HepG2 (cell line): ENCODE measurements at regions not wholly inside any gene's neighbourhood (a gene's known extent, or its start where the extent isn't known, plus 50 kb on each side); places are given as distances from the start of the nearest gene placed in this dataset.
"Not testable (repeated sequence)": the region's sequence is repeated elsewhere in the genome, so short reads cannot be mapped to it uniquely, and the experiment has no call there.

Experiments
- ATAC-seq: fragments of 200-7000 bp; cut with Tn5 transposase; 3 replicates; pipeline ENCODE4 v1.9.1; 2020; ENCODE audit warnings: mild to moderate bottlenecking, moderate library complexity
- BruUV-seq: library from RNA; stranded (reverse); fragments of 400-500 nt; replicated peaks from 2 replicates; lab custom pipeline; 2021; lab: Mats Ljungman, UMichigan
- CTCF ChIA-PET: fragments of 300-600 bp; formaldehyde crosslinking; extraction: SDS; loops from one replicate; lab custom pipeline; 2021; ENCODE audit warnings: low total read pairs, inconsistent platforms, low intra/inter-chr PET ratio; lab: Yijun Ruan, JAX
- POLR2A ChIA-PET: fragments of 350-600 bp; sonication (Branson Sonifier 250); formaldehyde crosslinking; loops from one replicate; lab custom pipeline; 2020; ENCODE audit warnings: antibody characterized with exemption, inconsistent platforms; lab: Yijun Ruan, JAX
- DNase-seq: peaks from one replicate; pipeline ENCODE4 v3.0.0-alpha.2; 2015; ENCODE audit warnings: low spot score
- FAIRE-seq: peaks from 3 replicates; lab custom pipeline; 2011; peaks lifted over from hg19 to GRCh38; lab: Jason Lieb, UNC
- H2AFZ ChIP-seq: one replicate; pipeline ENCODE4 v1.6.1; 2011; ENCODE audit warnings: low read length, inconsistent platforms
- H3K27ac ChIP-seq: fragments of 300-600 bp; 3 replicates; pipeline ENCODE4 v1.8.0; 2011; ENCODE audit warnings: mixed run types, mild to moderate bottlenecking, mixed read lengths, low read length, inconsistent platforms; ENCODE audit not compliant: insufficient read depth; ENCODE audit errors: extremely low read length
- H3K27me3 ChIP-seq, 2 experiments: fragments of 200-600 bp in 1 of 2; 2 replicates in 1 of 2; 3 replicates in 1 of 2; pipeline versions ENCODE4 v1.6.0 to v1.8.0; 2011; ENCODE audit warnings: low read length in 2 of 2, mild to moderate bottlenecking in 2 of 2, moderate library complexity in 2 of 2, inconsistent platforms in 1 of 2; ENCODE audit not compliant: insufficient read depth in 2 of 2, control insufficient read depth in 1 of 2
- H3K36me3 ChIP-seq, 2 experiments: fragments of 200-600 bp in 1 of 2; replicated peaks in 1 of 2; 2 replicates in 1 of 2; 3 replicates in 1 of 2; pipeline versions ENCODE4 v1.5.1 to v1.8.0; 2011; ENCODE audit warnings: low read length in 2 of 2, inconsistent platforms in 1 of 2; ENCODE audit not compliant: insufficient read depth in 2 of 2, control insufficient read depth in 1 of 2
- H3K4me1 ChIP-seq: 2 replicates; pipeline ENCODE4 v1.5.1; 2012; ENCODE audit warnings: low read length, inconsistent platforms; ENCODE audit not compliant: insufficient read depth
- H3K4me2 ChIP-seq: 2 replicates; pipeline ENCODE4 v1.6.0; 2011; ENCODE audit warnings: low read depth, low read length, inconsistent platforms
- H3K4me3 ChIP-seq, 3 experiments: fragments of 200-600 bp in 1 of 3; sonication (generic), shearing (Covaris generic) in 1 of 3; replicated peaks in 1 of 3; 2 replicates each; pipeline ENCODE4 v1.5.1; 2011 to 2016; ENCODE audit warnings: low read length in 3 of 3, inconsistent platforms in 2 of 3, low read depth in 2 of 3, mild to moderate bottlenecking in 2 of 3, control low read depth in 1 of 3, mixed read lengths in 1 of 3; ENCODE audit not compliant: insufficient read depth in 1 of 3
- H3K79me2 ChIP-seq: one replicate; pipeline ENCODE4 v1.6.1; 2011; ENCODE audit warnings: low read length, inconsistent platforms; ENCODE audit not compliant: insufficient read depth
- H3K9ac ChIP-seq: 2 replicates; pipeline ENCODE4 v1.6.0; 2011; ENCODE audit warnings: mild to moderate bottlenecking, low read depth, low read length, inconsistent platforms; ENCODE audit not compliant: insufficient read depth
- H3K9me3 ChIP-seq: 2 replicates; pipeline ENCODE4 v1.5.1; 2012; ENCODE audit warnings: mild to moderate bottlenecking, low read length
- H4K20me1 ChIP-seq: 2 replicates; pipeline ENCODE4 v1.6.0; 2011; ENCODE audit warnings: inconsistent platforms, mild to moderate bottlenecking, low read length, moderate library complexity; ENCODE audit not compliant: insufficient read depth
- WGBS: methylation state at CpG from one replicate; pipeline ENCODE4 v1.1.6; 2017; ENCODE audit warnings: low lambda C conversion rate; 5-methylcytosine and 5-hydroxymethylcytosine counted together
- in situ Hi-C: cut with HindIII; loops from 2 replicates; pipeline ENCODE4 v1.10.0; 2017; ENCODE audit warnings: low pct_unique_long_range_greater_than_20kb; ENCODE audit not compliant: extremely low pct_ligation_motif_present
- intact Hi-C: fragments of 100-400 bp; cut with micrococcal nuclease; formaldehyde crosslinking; loops from one replicate; pipeline ENCODE4 v1.10.0; 2022; ENCODE audit not compliant: unreplicated experiment

DNA sequence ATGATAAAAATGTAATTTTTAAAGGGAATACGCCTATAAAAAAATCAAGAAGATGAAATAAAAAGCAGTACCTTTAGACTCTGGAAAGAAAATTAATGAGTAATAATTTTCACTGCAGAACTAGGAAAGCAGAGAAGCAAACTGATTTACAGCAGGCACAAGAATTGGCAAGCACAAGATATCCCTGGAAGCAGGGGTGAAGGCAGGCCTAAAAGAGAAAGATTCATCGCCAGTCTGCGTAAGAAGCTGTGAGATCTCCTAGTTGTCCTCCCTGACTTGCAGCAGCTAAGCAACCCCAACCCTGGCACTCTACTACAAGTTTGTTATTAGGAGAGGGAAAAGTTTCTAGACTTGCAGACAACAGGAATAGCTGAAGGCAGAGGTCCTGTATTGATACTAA lies 107.7 kb downstream of the PRR15 start:
- WGBS = 87% methylated on average over 3 of the region's 3 CpGs

DNA sequence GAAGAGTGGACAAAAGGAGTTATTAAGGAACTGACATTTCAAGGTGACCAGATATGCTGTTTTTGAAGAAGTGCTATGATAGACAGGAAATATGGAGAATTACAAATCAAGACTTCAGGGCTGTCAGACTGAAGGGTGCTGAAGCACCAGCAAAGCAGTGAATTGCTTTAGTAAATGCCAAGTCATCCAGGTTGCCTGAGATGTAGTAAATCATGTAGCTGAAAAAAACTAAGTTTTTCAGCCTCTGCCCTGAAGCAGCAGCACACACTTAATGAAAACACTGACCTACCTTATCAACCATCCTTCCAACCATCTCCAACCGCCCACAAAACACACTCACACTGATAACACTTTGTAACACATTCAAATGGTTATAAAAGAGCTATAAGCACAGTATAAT lies 110.0 kb downstream of the PRR15 start:
- WGBS = 91% methylated on average over 1 of the region's 1 CpG
- in situ Hi-C loops = not testable (repeated sequence)

More for the DNA sequence above, 107.7 kb downstream of the PRR15 start:
- CTCF ChIA-PET, FAIRE-seq, ATAC-seq, H3K9ac ChIP-seq, H3K27ac ChIP-seq, POLR2A ChIA-PET, in situ Hi-C loops, H3K79me2 ChIP-seq, H3K4me3 ChIP-seq, H2AFZ ChIP-seq, H3K36me3 ChIP-seq, H3K4me2 ChIP-seq, DNase-seq, BruUV-seq, H3K27me3 ChIP-seq, H3K9me3 ChIP-seq, intact Hi-C loops, H3K4me1 ChIP-seq, H4K20me1 ChIP-seq: not testable (repeated sequence)

DNA sequence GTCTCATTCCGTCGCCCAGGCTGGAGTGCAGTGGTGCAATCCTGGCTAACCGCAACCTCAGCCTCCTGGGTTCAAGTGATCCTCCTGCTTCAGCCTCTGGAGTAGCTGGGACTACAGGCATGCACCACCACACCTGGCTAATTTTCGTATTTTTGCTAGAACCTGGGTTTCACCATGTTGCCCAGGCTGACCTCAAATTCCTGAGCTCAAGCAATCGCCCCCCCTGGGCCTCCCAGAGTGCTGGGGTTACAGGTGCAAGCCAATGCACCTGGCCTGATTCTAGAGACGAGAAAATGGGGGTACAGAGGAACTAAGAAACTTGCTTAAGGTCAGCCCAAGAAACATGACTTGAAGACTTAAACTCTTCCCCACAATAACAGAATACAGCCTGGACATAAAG lies 111.0 kb downstream of the PRR15 start:
- DNase-seq, CTCF ChIA-PET, H2AFZ ChIP-seq, H4K20me1 ChIP-seq, H3K4me2 ChIP-seq, H3K4me1 ChIP-seq, in situ Hi-C loops, H3K4me3 ChIP-seq, H3K79me2 ChIP-seq, H3K36me3 ChIP-seq, FAIRE-seq, H3K27ac ChIP-seq, POLR2A ChIA-PET, intact Hi-C loops, BruUV-seq, H3K27me3 ChIP-seq, H3K9me3 ChIP-seq, ATAC-seq, H3K9ac ChIP-seq: not testable (repeated sequence)
- WGBS = 96% methylated on average over 4 of the region's 6 CpGs

More for the DNA sequence above, 110.0 kb downstream of the PRR15 start:
- H3K4me2 ChIP-seq, H4K20me1 ChIP-seq, CTCF ChIA-PET, POLR2A ChIA-PET, H3K9me3 ChIP-seq, H3K27me3 ChIP-seq, H3K79me2 ChIP-seq, ATAC-seq, FAIRE-seq, H3K4me1 ChIP-seq, H3K9ac ChIP-seq, intact Hi-C loops, H3K36me3 ChIP-seq, DNase-seq, BruUV-seq, H2AFZ ChIP-seq, H3K4me3 ChIP-seq, H3K27ac ChIP-seq: not testable (repeated sequence)

DNA sequence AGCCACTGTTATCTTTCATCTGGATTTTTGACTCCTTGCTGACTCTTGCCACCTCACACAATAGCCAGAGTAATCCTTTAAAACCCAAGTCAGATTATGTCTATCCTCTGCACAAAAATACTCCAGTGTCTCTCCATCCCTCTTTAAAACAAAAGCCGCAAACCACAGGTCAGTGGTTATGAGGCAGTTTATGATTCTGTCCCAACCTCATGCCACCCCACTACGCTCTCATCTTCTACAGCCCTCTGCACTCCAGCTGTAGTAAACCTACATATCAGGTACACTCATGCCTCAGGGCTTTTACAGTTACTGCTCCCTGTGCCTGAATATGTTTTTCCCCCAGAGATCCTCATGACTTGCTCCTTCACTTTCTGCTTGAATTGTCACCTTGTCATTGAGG lies 113.6 kb downstream of the PRR15 start:
- H3K9me3 ChIP-seq, H3K79me2 ChIP-seq, H3K4me2 ChIP-seq, ATAC-seq, POLR2A ChIA-PET, BruUV-seq, H3K27me3 ChIP-seq, in situ Hi-C loops, H3K36me3 ChIP-seq, CTCF ChIA-PET, DNase-seq, H3K4me1 ChIP-seq, FAIRE-seq, H3K27ac ChIP-seq, H3K4me3 ChIP-seq, intact Hi-C loops, H2AFZ ChIP-seq, H4K20me1 ChIP-seq, H3K9ac ChIP-seq: not testable (repeated sequence)
- 98% methylated on average over 2 of the region's 2 CpGs for WGBS
